Fibroblast of mammary gland (primary cell): ENCODE measurements at regions not wholly inside any gene's neighbourhood (a gene's known extent, or its start where the extent isn't known, plus 50 kb on each side); places are given as distances from the start of the nearest gene placed in this dataset.
A peak's percentile ranks its signal among the peaks of the same experiment; 100 is the strongest.

Experiments used
- DNase-seq: peaks from one replicate; pipeline ENCODE4 v3.0.0-alpha.2; 2010; ENCODE audit warnings: low read depth
- H3K4me3 ChIP-seq: 2 replicates; pipeline ENCODE4 v1.5.1; 2011; ENCODE audit warnings: low read depth, mild to moderate bottlenecking, low read length, moderate library complexity; ENCODE audit not compliant: control insufficient read depth
- CTCF ChIP-seq: conservative IDR thresholded peaks from 2 replicates; pipeline ENCODE4 v1.5.1; 2011; ENCODE audit warnings: low read depth, low read length, inconsistent platforms; ENCODE audit not compliant: control insufficient read depth, insufficient read depth

- peak; percentile 1 for DNase-seq
- no peak overlapping the region for H3K4me3 ChIP-seq
- no peak for TF ChIP-seq CTCF
Measured at GRCh38 chr3:154690413-154690812, 260.4 kb upstream of the GPR149 start.

GRCh38 chr3:154684440-154684839 is 254.4 kb upstream of the GPR149 start:
- no peak for DNase-seq
- TF ChIP-seq CTCF = no peak
- H3K4me3 ChIP-seq = no peak overlapping the region

DNA sequence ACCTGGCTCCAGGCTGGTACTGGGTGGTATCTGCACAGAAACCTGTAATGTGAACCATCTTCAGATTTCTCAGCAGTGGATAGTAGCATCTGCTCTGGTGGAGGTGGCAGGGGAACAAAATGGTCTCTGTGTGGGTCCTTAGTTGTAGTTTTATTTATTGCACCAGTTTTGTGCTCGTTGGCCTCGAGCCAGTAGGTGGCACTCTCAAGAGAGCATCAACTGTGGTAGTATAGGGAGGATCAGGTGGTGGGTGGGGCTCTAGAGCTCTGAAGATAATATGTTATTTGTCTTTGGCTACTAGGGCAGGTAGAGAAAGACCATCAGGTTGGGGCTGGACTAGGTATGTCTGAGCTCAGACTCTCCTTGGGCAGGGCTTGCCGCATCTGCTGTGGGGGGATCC is 254.0 kb upstream of the GPR149 start:
- no peak for DNase-seq
- no peak overlapping the region for H3K4me3 ChIP-seq
- no peak for TF ChIP-seq CTCF

GRCh38 chr3:154678041-154678654 is 248.2 kb upstream of the GPR149 start:
- no peak overlapping the region for H3K4me3 ChIP-seq
- DNase-seq = no peak
- TF ChIP-seq CTCF = no peak

DNA sequence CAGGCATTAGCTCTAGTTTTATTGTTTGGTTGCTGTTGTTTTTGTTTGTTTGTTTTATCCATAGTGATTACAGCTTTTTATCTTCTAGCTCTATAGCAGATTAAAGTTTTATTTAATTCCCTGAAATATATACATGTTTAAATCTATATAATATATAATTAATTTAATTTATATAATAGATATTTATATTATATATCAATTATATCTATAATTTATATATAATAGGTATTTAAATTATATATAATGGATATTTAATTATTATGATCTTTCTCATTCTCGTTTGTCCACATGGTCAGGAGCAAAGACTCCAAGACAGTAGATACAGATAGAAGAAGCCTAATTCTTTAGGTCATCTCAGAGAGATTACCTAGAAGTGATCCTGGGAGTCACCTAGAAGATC is 238.8 kb upstream of the GPR149 start:
- TF ChIP-seq CTCF = no peak
- no peak overlapping the region for H3K4me3 ChIP-seq
- no peak for DNase-seq

GRCh38 chr3:154668187-154668586 is 238.2 kb upstream of the GPR149 start:
- H3K4me3 ChIP-seq = no peak overlapping the region
- TF ChIP-seq CTCF = no peak
- no peak for DNase-seq

DNA sequence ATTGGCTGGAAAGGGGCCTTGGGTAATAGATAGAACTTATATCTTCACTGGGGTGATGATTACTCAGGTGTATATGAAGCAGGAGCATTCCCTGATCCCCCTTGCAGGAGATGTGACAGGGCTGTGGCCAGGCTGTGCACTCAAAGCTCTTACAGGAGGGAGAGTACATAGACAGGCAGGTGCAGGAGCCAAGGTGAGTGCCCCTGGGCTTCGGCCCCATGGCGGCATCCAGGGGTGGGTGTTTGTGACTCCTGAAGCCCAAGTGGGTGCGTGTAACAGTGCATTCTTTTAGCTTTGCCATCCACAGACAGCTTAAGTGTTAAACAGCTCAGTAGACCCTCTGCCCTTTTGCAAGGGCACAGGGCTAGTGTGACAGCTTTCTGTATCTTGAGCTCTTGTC is 236.6 kb upstream of the GPR149 start:
- no peak for DNase-seq
- H3K4me3 ChIP-seq = no peak overlapping the region
- no peak for TF ChIP-seq CTCF
